ENCODE measurements at regions not wholly inside any gene's neighbourhood (a gene's known extent, or its start where the extent isn't known, plus 50 kb on each side); places are given as distances from the start of the nearest gene placed in this dataset.
"Not testable (repeated sequence)": the region's sequence is repeated elsewhere in the genome, so short reads cannot be mapped to it uniquely, and the experiment has no call there.

- DNase-seq = no peak
Observed at GRCh38 chr4:171334549-171334948, 478.7 kb upstream of the GALNTL6 start.

DNA sequence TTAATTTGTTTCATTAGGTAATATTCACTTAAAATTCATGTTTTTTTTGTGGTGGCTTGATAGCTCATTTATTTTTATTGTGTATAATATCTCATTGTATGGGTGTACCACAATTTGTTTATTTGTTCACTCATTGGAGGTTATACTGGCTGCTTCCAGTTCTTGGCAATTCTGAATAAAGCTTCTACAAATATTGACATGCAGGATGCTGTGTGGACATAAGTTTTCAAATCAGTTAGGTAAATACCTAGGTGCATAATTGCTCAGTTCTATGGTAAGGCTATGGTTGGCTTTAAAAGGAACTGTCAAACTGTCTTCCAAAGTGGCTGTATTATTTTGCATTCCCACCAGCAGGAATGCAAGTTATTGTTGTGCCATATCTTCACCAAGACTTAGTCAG lies 504.5 kb upstream of the GALNTL6 start:
- no peak for DNase-seq

GRCh38 chr4:171298048-171298718 lies 515.0 kb upstream of the GALNTL6 start:
- not testable (repeated sequence) for DNase-seq

DNA sequence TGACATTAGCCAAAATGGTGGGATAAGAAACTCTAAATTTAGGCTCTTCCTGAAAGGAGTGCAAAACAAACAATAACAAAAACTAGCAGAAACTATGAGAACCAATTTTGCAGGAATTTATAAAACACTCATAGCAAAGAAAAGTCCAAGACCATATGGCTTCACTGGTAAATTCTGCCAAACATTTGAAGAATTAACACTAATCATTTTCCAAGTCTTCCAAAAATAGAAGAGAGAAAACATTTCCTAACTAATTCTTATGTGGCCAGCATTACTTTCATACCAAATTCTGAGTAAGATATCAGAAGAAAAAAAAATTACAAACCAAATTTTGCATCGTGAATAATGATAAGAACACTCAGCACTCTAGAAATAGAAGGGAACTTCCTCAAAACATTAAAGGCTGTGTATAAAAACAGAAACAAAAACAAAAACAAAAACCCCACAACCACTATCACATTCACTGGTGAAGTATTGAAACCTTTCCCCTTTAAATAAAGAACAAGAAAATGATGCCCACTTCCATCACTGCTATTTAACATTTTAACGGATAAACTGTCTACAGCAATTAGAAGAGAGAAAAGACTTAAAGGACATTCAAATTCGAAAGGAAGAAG lies 524.3 kb upstream of the GALNTL6 start:
- DNase-seq = peak; percentile 18

DNA sequence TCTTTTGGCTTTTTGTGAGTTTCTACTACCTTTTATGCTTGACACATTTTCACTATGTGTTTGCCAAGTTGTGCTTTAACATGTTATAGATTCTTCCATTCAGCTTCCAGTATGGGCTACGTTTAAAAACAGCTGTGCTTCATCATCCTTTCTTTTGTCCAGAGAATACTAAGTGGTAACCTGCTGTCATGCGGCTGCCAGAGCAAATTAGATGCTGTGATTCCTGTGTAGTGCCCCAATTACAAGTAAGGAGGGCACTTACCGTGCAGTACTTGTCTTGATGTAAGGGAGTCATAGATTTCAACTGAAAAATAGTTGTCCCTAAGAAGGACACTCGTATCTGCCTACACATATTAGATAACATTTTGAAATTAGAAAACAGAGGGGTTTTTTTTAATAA lies 531.8 kb upstream of the GALNTL6 start:
- no peak for DNase-seq

- no peak for DNase-seq
Observed at GRCh38 chr4:171279131-171279530, 534.1 kb upstream of the GALNTL6 start.

DNA sequence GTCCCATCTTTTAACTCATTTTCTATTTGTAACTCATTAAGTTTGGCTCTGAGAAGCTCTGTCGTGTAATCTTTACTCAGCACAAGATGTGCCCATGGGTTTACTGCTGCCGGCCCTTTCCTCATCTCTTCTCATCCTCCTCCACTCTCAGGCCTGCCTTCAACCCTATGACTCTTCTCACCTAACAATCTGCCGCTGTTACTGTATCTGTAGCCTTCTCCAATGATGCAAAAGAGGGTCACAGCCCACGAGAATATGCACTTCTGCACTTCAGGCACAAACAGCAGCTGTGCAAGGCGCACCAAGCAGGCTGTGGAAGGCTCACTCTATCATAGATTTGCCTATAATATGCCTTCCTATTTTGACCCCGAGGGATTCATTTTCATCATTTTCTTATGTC lies 546.5 kb upstream of the GALNTL6 start:
- peak; percentile 28 for DNase-seq

DNA sequence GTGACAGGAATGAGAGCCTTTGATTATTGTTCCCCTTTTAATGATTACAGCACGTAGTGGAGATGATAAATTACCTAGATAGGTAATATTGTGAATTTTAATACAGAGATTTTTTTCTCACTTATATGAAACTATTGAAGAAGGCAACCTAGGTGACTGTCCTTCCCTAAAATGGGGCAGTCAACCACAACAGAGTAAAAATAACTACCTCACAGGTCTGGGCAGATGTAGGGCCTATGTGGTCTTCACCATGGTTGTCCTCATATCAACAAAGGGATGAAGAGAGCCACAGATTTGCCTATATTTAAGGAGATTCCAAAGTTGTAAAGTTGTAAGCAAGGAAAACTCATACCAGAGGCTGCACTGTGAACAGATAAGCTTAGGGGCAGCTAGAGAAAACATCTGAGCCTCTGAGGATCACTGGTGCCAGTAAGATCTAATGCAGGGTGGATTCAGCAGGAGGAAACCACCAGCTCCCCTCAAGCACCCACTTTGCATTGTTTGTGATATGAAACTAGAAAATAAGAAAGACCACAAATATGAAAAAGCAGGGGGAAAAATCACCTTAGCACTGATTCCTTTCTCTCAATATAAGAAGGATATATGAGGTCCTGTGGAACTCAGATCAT lies 547.9 kb upstream of the GALNTL6 start:
- DNase-seq = no peak

GRCh38 chr4:171256223-171256622 lies 557.0 kb upstream of the GALNTL6 start:
- DNase-seq = no peak

GRCh38 chr4:171246948-171247347 lies 566.3 kb upstream of the GALNTL6 start:
- no peak for DNase-seq

DNA sequence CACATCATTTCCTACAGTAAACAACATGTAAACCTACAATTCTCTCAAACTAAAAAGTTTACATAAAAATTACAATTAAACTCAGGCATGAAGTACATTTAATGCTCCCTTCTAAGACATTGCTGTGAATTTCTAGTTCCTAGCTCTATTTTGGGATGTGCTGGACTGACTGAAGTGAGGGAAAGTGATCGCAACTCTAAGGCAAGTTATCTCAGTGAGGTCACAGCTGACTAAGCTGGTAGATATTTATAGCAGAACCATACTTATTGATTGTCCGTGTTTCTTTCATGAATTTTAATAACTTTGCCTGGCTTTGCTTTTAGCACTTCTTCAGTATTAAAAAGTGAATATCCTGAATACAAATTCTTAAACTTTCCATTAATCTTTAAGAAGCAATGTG lies 570.4 kb upstream of the GALNTL6 start:
- DNase-seq = no peak

- no peak for DNase-seq
Observed at GRCh38 chr4:171239196-171239595, 574.0 kb upstream of the GALNTL6 start.

GRCh38 chr4:171235521-171235920 lies 577.7 kb upstream of the GALNTL6 start:
- no peak for DNase-seq

DNA sequence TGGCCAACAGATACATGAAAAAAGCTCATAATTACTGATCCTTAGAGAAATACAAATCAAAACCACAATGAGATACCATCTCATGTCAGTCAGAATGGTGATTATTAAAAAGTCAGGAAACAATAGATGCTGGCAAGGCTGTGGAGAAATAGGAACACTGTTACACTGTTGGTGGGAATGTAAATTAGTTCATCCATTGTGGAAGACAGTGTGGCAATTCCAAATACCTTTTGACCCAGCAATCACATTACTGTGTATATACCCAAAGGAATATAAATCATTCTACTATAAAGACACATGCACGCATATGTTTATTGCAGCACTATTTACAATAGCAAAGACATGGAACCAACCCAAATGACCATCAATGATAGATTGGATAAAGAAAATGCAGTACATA lies 583.9 kb upstream of the GALNTL6 start:
- not testable (repeated sequence) for DNase-seq

- no peak for DNase-seq
Observed at GRCh38 chr4:171221181-171221580, 592.0 kb upstream of the GALNTL6 start.

DNA sequence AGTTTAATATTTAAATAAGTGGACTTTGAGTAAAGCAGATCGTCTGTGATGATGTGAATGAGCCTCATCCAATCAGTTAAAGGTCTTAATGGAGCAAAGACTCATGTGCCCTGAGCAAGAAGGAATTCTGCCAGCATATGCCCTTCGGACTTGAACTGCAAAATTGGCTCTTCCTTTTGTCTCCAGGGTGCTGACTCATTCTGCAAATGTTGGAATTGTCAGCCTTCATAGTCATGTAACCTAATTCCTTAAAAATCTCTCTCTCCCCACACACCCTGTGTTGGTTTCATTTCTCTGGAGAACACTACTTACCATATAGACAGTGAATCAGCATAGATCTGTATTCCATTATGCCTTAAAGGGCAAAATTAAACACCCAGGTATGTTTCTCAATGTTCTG lies 609.8 kb upstream of the GALNTL6 start:
- DNase-seq = no peak

DNA sequence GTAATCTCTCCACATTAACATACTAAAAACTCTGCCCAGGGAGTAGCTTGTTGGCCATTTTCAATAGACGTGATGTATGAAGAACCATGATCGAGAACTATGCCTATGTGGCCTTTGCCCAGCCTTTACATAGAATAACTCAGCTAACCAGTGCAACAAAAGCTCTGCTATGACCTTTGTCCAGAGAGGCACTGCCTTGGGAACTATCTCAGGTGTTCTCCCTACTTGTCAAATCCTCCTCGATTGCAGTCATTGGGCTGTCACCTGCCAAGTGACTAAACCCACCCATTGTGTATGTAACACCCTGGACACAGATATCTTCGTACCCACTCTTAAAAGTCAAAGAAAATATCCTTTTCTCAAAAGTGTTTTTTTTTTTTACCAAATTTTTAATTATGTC lies 610.3 kb upstream of the GALNTL6 start:
- no peak for DNase-seq

DNA sequence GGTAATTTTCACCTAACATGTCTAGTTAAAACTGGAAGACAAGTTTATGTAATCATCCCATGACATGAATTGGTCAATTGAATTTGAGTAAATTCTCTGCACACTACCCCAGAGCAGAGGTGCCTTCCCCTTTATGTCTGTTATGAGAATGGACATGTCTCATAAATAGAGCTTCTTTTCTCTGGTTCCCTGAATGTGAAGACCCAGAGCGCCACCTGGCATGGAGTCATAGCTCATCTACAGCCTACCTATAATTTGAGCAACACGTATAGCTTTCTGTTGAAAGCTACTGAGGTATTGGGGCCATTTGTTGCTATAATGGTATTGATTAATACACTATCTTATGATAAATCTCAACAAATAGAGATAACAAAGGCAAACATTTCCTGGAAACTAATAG lies 626.5 kb upstream of the GALNTL6 start:
- peak; percentile 22 for DNase-seq

- DNase-seq = no peak
Observed at GRCh38 chr4:171181090-171181489, 632.1 kb upstream of the GALNTL6 start.

GRCh38 chr4:171170671-171171070 lies 642.5 kb upstream of the GALNTL6 start:
- DNase-seq = no peak

DNA sequence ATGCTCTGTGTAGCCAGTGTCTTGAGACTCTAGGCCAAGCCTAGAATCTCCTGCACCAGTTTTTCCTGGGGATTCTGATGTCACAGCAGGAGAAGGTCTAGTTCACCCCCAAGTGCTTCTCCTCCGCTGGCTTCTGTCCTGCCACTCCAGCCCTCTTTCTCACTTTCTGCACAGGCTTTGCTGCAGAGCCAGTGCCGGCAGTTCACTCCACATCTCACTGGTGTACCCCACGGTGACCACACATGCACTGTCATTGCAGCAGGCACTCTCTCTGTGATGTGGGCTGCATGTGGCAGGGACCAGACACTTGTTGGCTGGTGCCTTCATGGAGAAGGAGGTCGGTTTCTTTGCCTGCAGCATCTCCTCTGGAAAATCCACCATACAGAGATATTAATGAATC lies 643.8 kb upstream of the GALNTL6 start:
- no peak for DNase-seq

DNA sequence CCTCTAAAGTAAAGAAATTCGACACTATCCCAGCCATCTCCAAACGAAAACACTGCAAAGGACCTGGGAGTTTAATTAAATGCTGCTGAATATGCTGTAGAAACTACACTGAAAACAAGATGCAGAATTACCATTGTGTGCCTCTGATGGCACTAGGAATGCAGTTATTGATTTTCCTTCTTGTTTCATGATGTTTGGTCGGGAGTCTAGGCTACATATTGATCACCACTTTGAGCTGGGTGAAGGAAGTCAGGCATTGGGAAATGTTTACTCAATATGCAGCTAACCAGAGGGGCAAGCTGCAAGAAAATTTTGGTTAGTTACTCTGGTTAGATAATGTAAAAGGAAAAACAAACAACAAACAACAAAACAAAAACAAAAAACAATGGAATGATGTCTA lies 650.7 kb upstream of the GALNTL6 start:
- DNase-seq = no peak

GRCh38 chr4:171157462-171158082 lies 655.6 kb upstream of the GALNTL6 start:
- DNase-seq = peak; percentile 14

DNA sequence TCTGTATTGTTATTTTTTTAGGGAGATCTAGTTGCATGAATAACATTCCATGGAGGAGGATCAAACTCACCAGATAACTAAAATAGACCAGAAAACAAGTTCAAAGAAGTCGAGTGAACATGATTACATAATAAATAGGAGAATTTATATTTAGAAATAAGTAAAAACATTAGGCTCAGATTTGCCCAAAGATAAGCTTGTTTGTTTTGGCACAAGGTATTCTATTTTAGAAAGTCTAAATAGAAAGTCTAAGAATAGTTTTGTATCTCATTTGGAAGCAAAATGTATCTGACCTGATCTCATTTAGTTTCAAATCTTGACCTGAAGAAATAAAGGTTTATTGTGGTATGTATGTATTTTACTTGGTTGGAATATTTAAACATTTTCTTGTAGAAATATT lies 670.6 kb upstream of the GALNTL6 start:
- DNase-seq = no peak
